COLO829 (cell line): ENCODE measurements at regions not wholly inside any gene's neighbourhood (a gene's known extent, or its start where the extent isn't known, plus 50 kb on each side); places are given as distances from the start of the nearest gene placed in this dataset.

Experiments
- DNase-seq: peaks from one replicate; pipeline ENCODE4 v3.0.0; 2012; ENCODE audit warnings: low spot score

DNA sequence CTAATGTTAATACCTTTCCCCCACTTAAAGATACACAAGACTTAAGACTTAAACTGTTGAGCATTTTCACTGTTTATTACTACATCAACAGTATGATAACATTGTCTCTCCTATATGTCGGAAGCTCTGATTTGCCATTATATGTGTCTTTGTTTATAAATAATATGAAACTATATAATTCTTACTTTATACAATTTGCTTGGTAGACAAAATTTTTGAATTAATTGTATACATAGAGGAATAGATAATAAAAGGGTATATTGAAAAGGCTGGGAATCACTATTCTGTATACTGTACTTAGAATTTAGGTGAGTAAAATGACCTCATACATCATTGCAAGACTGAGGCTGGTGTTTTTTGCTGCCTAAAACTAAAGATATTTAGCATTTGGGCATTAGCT is 82.1 kb upstream of the HDAC9 start:
- DNase-seq: no peak

DNA sequence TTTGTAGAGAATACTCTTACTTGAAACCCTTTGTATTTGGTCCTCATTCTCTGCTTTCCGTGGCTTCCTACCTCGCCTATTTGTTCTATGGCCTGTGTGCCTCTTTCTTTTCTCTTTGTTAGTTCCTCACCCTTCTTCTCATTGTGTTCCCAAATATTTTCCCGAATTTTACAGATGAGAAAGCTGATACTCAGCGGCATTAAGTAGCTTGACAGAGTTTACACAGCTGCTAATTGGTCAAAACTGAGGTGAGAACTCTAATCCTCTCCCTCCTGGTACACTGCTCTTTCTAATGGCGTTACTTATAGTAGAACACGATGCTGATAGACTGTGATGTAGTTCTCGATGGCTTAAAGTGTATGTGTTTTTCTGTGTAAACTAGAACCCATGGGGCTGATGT is 80.7 kb upstream of the HDAC9 start:
- DNase-seq: no peak

DNA sequence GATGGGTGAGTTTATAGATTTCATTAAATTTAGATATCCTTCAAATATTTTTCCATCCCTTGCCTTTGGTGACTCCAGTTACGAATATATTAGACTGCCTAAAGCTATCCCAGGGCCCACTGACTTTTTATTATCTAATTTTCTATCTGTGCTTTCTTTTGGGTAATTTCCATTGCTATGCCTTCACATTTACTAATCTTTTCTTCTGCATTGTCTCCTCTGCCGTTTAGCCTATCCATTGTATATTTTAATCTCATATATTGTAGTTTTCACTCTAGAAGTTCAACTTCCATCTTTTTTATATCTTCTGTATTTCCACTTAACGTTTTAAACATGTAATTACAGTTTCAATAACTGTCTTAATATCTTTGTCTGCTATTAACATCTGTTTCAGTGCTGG is 78.6 kb upstream of the HDAC9 start:
- no peak for DNase-seq

DNA sequence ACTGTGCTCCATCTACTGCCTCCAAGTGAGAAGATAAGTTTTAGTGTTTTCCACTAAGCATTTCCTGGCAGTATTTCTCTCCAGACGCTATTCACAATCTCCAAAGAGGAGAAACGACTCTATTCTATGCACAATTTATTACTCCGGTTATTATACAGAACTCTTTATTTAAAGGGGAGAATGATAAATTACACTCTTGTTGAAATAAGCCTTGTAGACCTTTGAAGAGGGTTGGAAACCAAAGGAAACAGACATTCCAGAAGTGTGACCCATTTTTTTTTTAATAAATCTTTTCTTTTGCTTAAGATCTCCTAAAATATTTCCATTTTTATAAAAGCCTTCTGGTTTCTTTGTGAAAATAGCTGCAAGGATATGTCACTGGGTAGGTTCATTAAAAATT is 76.1 kb upstream of the HDAC9 start:
- no peak for DNase-seq

DNA sequence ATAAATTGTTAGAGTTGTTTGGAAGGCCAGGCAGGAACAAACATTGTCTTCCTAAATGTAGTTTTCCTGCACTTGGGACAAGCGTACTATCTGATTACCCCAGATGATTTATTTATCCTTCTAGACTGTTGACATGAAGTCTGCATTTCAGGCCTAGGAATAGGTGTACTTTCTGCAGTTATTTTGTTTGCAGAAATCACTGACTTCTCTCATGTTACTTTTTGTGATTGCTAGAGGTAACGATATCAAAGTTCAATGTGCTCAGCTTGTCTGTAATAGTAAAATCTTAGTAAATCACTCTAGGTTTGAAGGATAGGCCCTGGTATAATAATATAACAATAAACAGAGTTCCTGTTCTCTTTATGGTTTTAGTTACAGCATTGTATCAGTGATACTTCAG is 75.4 kb upstream of the HDAC9 start:
- DNase-seq: no peak

DNA sequence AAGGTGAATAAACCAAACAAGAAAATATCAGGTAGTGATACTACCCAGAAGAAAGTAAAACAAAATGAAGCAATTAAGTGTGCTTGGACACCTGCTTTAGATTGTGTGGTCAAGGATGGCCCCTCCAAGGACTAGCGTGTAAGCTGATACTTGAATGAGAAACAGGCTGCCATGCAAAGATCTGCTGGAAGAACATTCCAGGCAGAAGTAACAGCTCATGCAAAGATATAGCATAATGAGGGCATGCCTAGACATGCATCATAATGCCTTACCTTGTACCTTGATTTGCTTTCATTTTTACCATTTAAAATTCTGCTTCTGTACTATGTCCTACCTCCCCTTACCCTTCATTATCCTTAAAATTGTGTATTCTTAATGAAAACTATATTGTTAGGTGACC is 74.8 kb upstream of the HDAC9 start:
- no peak for DNase-seq

DNA sequence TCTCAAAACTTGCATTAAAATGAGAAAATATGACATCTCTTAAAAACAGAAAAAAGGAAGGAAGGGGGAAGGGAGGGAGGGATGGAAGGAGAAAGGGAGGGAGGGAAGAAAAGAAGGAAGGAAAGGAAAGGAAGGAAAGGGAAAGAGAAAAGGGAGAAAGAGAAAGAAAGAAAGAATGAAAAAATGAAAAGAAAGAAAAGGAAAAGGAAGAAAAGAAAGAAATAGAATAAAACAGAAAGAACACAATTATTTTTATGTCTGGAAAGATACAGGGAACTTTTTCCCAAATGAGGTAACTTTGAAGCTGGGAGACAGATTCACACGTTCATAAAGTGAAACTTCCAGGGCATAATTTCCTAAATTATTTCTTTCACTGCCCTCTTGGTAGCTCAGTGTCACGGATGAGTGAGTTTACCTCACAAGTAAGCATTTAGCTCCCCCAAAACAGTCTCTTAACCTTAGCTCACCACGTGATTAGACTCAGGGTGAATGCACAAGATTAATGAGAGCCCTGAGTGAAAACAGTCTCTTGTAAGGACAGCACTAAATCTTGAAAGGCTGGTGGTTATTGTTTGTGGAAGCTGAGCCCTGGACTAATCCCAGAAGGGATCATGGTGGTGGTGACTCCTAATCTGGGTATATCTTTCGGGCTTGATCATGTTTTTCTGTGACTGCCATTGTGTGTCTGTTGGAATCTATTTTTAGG is 74.1 kb upstream of the HDAC9 start:
- DNase-seq: no peak

DNA sequence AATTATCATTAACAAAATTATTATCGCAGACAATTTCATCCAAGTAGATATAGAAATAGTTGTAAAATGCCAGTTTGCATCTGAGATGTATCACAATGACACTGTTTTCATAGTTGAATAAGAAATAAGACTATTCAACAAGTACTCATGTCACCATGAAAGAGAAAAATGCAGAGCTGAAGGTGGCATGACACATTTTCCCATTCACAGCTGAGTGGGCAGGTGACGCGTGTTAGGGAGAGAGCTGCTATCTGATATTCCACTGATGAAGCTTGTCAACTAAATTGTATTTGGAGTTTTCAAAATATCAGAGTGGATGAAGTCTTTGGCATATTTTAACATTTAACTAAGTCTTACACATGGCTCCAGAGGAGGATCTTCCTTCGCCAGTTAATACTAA is 70.3 kb upstream of the HDAC9 start:
- no peak for DNase-seq

DNA sequence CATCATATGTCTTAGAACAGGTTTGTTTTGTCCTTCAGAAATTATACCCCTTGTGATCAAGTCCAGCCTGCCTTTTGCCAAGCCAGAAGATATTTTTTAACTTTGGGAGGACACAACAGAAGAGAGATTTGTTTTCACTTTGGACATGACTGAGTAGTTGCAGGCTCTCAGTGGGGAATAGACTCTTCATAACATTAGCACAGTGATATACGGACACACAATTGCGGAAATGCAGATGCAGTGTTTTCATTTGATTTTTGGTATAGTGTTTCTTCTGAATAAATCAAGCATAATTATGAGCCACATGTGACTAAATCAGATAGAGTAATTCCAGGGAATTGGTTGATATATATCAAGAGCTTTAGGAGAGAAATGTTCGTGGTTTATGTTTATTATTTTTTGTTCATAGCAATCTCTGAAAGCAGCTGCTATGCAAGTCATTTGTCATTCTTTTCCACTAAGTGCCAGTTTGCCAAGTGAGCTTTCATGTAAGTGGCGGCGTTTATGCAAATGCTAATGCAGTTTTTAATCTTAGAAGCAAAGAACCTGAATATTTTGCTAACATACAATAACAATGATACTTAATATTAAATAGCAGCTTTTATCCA is 69.6 kb upstream of the HDAC9 start:
- DNase-seq: no peak

DNA sequence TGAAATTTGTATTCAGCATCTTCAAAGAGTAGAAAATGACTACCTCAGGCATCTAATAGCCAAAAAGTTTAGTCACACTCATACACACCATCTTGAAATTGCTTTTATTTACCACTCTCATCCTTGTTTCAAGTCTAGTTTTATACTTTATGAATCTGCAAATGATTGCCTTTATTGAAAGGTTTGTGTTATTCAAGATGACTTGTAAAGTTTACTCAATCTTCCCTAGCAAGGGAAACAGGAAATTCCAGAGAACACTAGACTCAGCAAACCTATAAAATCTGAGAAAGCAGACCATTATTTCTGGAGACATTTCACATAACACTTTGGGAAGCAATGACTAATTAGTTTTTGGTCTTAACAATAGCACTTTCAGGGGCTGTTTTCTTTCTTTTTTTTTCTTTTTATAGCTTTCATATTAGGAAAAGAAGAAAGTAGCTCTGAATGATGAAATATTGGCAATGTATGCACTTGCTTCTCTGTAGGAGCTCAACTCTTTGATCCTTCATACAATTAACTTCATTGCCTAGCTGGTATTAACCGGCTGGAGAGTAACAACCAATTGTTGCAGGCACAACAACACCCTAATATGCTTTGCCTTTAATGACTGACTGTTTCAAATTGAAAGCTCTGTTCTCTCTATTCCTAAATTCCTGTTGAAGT is 68.9 kb upstream of the HDAC9 start:
- DNase-seq: no peak

DNA sequence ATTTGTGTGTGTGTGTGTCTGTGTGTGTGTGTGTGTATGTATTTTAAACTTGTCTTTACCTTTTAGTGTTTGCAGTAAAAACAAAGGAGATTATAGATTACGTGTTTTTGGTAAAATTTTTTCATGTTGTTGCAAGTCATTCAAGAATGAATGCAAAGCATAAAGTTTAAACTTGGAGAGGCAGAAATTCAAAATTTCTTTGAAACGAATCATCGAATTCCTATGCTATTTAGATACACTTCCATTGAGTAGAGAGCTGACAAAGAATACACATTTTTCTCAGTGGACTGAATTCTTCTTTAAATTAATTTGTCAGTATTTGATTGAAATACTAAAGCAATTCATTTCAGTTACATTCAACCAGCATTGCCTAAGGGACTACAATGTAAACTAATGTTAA is 66.0 kb upstream of the HDAC9 start:
- DNase-seq: peak; percentile 40

DNA sequence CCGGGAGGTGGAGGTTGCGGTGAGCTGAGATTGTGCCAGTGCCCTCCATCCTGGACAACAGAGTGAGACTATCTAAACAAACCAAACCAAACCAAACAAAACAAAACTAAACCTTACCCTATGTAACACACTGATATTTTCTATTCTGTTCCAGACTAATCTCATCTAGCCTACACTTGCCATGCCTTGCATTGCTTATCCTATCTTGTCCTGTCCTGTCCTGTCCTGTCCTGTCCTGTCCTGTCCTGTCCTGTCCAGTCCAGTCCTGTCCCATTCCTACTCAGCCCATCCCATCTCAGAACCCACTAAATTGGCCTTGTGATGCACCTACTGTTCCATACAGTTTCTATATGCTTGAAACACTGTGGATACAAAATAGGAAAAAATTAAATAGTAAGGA is 64.7 kb upstream of the HDAC9 start:
- DNase-seq: no peak

DNA sequence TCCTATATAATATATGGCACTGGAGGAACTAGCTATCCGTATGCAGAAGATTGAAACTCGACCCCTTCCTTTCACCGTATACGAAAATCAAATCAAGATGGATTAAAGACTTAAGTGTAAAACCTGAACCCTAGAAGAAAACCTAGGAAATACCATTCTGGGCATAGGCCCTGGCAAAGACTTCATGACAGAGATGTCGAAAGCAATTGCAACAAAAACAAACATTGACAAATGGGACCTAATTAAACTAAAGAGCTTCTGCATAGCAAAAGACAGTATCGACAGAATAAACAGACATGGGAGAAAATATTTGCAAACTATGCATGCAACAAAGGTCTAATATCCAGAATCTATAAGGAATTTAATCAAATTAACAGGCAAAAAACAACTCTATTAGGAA is 61.4 kb upstream of the HDAC9 start:
- no peak for DNase-seq

DNA sequence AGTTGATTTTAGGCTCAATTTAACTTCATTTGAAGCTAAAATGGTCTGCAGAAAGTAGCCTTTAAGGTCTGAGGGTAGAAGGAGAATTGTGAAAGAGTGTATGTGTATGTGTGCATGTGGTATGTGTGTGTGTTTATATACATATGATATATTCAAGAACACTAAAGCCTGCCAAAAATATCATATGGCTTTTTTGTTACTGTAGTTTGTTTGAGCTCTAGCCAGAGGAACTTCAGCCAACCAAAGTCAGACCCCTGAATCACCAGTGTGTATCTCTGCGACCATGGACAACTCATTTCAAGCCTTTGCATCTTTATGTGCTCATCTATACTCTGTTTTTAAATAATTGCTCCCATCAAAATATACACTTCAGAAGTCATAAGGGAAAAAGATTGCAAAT is 58.4 kb upstream of the HDAC9 start:
- DNase-seq: no peak

DNA sequence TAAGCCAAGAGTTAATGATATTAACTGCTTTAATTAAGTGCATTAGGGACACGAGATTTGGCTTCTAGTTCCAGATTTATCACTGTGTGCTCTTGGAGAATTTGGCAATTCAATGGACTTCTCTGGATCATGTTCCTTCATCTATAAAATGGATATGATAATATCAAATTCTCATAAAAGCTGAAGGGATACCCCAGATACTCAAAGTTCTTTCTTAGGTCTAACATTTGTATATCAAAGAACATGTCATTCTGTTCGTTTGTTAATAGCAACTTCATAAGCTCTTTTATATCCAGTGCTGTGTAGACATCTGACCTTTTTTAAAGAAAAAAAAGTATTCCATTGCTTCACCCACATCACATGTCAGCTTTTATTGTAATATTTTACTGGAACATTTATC is 54.6 kb upstream of the HDAC9 start:
- DNase-seq: no peak

DNA sequence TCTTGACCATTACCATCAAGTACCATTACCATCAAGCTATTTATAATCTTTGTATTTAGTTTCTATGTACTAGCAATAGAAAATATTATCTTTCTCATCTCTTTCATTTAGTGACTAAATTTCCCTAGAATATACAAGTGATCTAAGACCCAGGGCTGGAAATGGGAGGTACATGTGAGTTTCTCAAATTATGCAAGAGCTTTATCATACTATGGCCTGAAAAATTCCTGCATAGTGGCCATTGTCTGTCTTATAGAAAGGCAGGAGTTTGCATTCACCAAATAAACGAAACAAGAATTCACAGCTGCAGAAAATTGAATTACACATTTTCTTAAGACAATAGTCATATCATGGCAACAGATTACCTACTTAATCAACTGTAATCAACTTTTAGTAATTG is 50.7 kb upstream of the HDAC9 start:
- no peak for DNase-seq

DNA sequence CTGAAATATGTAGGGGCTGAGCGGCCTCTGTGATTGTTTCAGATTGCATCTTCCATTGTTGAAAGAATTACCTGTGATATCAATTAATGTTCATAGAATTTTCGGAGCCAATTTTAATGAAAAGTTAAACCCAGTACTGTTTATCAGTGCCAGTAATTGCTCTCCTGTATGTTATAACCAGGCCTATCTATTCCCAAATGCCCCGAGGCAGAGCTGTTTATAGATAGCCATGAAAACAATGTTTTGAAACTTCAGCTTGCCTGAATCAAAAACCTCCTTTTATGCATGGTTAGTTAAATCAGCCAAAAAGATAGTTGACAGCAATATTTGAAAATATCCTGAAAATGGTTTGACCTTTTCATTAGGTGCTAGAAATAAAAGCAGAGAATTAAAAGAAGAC is 50.1 kb upstream of the HDAC9 start:
- peak; percentile 73 for DNase-seq
